ENCODE measurements at regions not wholly inside any gene's neighbourhood (a gene's known extent, or its start where the extent isn't known, plus 50 kb on each side); places are given as distances from the start of the nearest gene placed in this dataset.

DNA sequence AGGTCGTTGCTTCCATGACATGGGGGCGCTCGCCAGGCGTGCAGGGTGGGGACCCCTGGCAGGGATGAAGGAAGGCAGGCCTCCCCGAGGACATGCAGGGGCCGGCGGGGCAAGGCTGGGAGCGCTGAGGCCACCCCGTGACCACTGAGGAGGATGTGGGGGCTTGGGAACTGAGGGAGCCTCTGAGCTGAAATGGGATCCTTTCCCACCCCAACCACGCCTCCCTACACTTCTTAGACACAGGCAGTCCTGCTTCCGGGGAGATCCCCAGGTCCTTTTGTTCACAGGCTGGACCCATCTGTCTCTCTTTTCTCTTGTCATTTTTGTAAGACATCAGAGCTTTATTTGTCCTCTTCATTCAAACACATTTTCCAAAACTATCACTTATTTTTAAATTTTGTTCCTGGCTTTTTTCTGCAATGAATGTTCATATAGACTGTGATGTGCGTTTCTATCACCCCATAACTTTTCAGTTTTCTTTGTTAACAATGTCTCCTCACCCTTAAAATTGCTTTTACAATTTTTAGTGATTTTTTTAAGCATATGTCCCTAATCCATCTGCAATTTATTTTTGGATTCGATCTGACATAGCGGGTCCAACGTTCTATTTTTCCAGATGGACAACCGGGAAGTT, 156.7 kb upstream of the BACE2 start:
- TF ChIP-seq SIN3A (IDR thresholded peaks at IDR 0.05; ENCODE audit: borderline replicate concordance, low read depth, low read length) (no peak), RAD21 (IDR thresholded peaks at IDR 0.05; ENCODE audit: low read length) (no peak), POLR2AphosphoS5 (IDR thresholded peaks at IDR 0.05; ENCODE audit: low read depth, low read length) (no peak), GABPA (IDR thresholded peaks at IDR 0.05; ENCODE audit: low read depth) (no peak), CHD2 (IDR thresholded peaks at IDR 0.05; ENCODE audit: low read length, partially characterized antibody) (no peak), EP300 (IDR thresholded peaks at IDR 0.05; ENCODE audit: borderline replicate concordance in 1 of 2, low read depth in 1 of 2, low read length in 1 of 2) (no peak), NFIC (IDR thresholded peaks at IDR 0.05; ENCODE audit: borderline replicate concordance) (no peak), RFX5 (IDR thresholded peaks at IDR 0.05; ENCODE audit: low read length) (no peak), GATA2 (CRISPR knock-in tag; IDR thresholded peaks at IDR 0.05) (no peak), YY1 (IDR thresholded peaks at IDR 0.05; ENCODE audit: low read depth) (no peak), EZH2phosphoT487 (IDR thresholded peaks at IDR 0.05; ENCODE audit: borderline replicate concordance, low read depth) (no peak), FOSL2 (IDR thresholded peaks at IDR 0.05; ENCODE audit: borderline replicate concordance, low read depth) (no peak)
- TF ChIP-seq, protein P1, sequence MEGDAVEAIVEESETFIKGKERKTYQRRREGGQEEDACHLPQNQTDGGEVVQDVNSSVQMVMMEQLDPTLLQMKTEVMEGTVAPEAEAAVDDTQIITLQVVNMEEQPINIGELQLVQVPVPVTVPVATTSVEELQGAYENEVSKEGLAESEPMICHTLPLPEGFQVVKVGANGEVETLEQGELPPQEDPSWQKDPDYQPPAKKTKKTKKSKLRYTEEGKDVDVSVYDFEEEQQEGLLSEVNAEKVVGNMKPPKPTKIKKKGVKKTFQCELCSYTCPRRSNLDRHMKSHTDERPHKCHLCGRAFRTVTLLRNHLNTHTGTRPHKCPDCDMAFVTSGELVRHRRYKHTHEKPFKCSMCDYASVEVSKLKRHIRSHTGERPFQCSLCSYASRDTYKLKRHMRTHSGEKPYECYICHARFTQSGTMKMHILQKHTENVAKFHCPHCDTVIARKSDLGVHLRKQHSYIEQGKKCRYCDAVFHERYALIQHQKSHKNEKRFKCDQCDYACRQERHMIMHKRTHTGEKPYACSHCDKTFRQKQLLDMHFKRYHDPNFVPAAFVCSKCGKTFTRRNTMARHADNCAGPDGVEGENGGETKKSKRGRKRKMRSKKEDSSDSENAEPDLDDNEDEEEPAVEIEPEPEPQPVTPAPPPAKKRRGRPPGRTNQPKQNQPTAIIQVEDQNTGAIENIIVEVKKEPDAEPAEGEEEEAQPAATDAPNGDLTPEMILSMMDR (IDR thresholded peaks at IDR 0.05), result no peak

Data from SK-N-SH (cell line).